T-helper 17 cell (primary cell): ENCODE measurements at regions not wholly inside any gene's neighbourhood (a gene's known extent, or its start where the extent isn't known, plus 50 kb on each side); places are given as distances from the start of the nearest gene placed in this dataset.

Source experiments
- ATAC-seq: fragments of 150-1000 bp; cut with Tn5 transposase; 2 replicates; pipeline ENCODE4 v1.10.0; 2021; ENCODE audit warnings: mild to moderate bottlenecking, moderate library complexity
- DNase-seq, 3 donors: peaks; one replicate each; pipeline versions ENCODE4 v3.0.0 to v3.0.0-alpha.2; 2020 to 2021
- H3K9me3 ChIP-seq: one replicate; pipeline ENCODE4 v1.7.0; 2013; ENCODE audit warnings: low read length, mild to moderate bottlenecking; ENCODE audit not compliant: control insufficient read depth, poor library complexity, severe bottlenecking
- H3K27ac Mint-ChIP-seq: one replicate; pipeline ENCODE4 v1.8.0; 2022; ENCODE audit warnings: mild to moderate bottlenecking, moderate library complexity, mixed read lengths
- H3K27me3 Mint-ChIP-seq: one replicate; pipeline ENCODE4 v1.8.0; 2022; ENCODE audit warnings: mixed read lengths
- H3K36me3 Mint-ChIP-seq: one replicate; pipeline ENCODE4 v1.8.0; 2022; ENCODE audit warnings: low read depth, mixed read lengths
- H3K4me1 Mint-ChIP-seq: one replicate; pipeline ENCODE4 v1.8.0; 2022; ENCODE audit warnings: mild to moderate bottlenecking, mixed read lengths
- H3K4me3 Mint-ChIP-seq: one replicate; pipeline ENCODE4 v1.8.0; 2022; ENCODE audit warnings: mild to moderate bottlenecking, moderate library complexity, mixed read lengths

DNA sequence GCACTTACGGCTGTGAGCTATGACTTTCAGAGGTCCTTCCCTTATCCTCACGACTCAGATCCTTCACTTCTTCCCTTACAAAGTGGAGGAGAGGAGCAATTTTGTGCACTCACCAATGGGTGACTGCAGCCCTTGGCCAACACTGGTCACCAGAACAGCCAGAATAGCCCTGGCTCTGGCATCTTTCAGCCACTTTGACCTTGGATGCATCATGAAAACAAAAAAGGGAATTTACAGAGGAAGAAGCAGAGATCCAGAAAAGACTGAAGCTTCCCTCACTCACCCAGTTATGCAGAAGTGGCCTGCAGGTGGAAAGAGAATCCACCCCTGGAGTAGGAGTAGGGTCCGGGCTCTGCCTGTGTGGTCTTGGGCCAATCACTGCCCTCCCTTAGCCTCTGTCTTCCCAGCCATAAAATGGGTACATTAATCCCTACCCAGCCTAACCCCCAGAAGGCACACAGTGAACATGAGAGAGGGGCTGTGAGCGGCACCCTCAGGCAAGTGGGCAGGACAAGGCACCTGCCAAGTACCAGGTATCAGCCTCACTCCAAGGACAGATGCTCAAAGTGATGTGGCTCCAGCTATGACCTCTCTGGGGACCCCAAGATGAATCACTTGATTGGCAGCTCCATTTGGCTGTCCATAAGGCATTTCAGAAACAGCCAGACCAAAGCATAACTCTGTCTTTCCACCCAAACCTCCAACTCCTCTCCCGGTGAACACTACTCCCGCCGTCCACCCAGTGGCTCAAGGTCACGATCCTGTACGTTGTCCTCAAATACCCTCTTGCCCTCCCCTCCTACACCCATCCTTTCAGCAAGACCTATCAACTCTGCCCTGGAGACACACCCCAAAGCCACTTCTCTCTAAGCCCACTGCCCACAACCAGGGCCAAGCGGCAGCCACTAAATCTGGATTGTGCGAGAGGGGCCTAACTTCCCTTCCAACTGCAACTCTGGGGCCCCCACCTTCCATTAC, 129.8 kb upstream of the ZMIZ1 start:
- Mint-ChIP-seq H3K27ac (no peak overlapping the region), H3K36me3 (peaks cover 2% of the 10 kb centered on the region), H3K27me3 (no peaks in the 10 kb centered on the region), H3K4me1 (peaks cover 5% of the 10 kb centered on the region), H3K4me3 (no peak overlapping the region)
- H3K9me3 ChIP-seq: no peaks in the 10 kb centered on the region
- DNase-seq: no peak
- no peak for ATAC-seq

DNA sequence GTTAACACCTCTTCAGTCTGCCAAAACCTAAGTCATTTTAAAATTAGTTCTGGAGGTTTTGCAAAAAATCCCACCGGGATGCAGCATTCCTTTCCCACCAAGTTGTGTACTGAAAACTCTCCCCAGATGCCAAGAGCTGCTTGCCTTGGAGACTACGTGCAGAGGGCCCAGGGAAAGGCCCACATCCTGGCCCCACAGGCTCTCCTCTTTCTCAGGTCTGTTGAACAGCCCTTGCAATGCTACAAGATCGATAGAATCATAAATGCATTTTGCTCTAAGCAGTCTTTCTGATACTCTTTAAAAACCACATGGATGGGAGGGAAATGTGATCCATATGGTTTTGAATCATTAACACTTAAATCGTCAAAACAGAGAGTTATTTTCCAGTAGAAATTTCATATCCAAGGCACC, 126.7 kb upstream of the ZMIZ1 start:
- no peak for ATAC-seq
- H3K9me3 ChIP-seq: no peaks in the 10 kb centered on the region
- H3K27ac Mint-ChIP-seq: no peak overlapping the region
- peaks cover 6% of the 10 kb centered on the region for H3K4me1 Mint-ChIP-seq
- no peak for DNase-seq
- no peak overlapping the region for H3K4me3 Mint-ChIP-seq
- H3K27me3 Mint-ChIP-seq: no peaks in the 10 kb centered on the region
- peaks cover 2% of the 10 kb centered on the region for H3K36me3 Mint-ChIP-seq

DNA sequence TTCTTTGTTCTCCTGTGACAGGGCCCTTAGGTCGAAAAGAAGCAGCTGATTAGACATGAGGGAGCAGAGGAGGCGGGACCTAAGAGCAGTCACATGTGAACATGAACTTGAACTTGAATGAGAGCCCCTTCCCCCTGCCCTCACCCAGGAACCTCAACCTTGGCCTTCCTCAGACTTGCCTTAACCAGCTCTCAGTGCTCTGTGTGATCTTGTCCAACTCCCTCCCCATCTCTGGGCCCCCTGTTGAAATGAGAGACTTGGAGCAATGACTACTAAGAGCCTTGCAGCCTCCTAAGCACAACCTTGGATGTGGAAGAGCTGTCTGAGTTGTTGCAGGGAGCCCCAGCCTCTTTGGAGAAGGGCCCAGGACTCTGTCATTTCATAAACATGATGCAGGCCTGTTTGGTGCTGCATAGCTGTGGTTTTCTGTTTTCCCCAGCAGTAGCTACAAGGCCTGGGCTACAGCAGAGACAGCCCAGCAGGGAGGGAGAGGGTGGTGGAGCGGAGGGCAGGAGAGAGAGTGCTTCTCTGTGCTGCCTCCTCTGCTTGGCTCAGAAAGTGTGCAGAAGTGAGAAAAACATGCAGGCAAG, 123.9 kb upstream of the ZMIZ1 start:
- Mint-ChIP-seq H3K4me1 (peaks cover 3% of the 10 kb centered on the region), H3K36me3 (peaks cover 2% of the 10 kb centered on the region), H3K4me3 (no peak overlapping the region), H3K27ac (no peak overlapping the region), H3K27me3 (no peaks in the 10 kb centered on the region)
- ATAC-seq (no peak), DNase-seq (no peak)
- no peaks in the 10 kb centered on the region for H3K9me3 ChIP-seq

DNA sequence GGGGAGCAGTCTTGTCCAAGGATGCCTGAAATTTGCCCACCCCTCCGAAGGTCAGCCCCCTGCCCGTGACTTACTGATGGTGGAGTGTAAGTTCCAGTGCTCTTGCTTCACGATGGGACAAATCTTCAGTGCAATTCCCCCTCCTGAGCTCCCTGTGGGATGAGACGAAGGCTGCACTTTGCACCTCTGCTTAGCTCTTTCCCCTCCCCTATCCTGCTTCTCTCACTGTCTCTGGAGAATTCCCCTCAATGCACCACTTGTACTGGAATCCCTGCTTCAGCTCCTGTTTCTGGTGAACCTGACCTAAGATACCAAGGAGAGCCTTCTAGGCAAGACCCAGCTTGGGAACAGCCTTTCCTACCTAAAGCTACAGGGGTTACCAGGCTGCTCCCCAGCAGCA, 122.9 kb upstream of the ZMIZ1 start:
- Mint-ChIP-seq H3K36me3 (peaks cover 2% of the 10 kb centered on the region), H3K27ac (peak overlapping the region; percentile 49), H3K4me3 (no peak overlapping the region), H3K27me3 (no peaks in the 10 kb centered on the region), H3K4me1 (peaks cover 3% of the 10 kb centered on the region)
- DNase-seq (no peak), ATAC-seq (no peak)
- no peaks in the 10 kb centered on the region for H3K9me3 ChIP-seq

DNA sequence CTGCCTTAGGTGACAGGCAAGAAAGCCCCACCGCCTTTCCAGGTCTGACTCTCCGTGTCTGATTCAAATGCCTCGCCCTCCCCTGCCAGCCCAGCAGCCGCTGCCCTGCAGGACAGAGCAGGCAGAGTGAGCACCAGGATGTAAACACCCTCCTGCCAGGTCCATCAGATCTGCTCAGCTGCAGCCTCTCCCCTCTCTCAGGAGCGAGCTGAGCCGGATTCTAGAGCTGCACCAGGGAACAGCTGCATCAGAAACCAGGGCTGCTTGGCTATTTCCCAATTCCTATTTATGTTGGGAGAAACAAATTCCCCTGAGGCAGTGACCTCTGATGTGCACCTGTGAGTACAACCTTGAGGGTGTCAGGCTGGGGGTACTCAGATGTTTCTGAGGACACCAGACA, 121.5 kb upstream of the ZMIZ1 start:
- H3K27me3 Mint-ChIP-seq: peaks cover 4% of the 10 kb centered on the region
- H3K27ac Mint-ChIP-seq: no peak overlapping the region
- ATAC-seq (no peak), DNase-seq (no peak)
- H3K9me3 ChIP-seq: no peaks in the 10 kb centered on the region
- peaks cover 2% of the 10 kb centered on the region for H3K36me3 Mint-ChIP-seq
- H3K4me1 Mint-ChIP-seq: peaks cover 3% of the 10 kb centered on the region
- H3K4me3 Mint-ChIP-seq: no peak overlapping the region

DNA sequence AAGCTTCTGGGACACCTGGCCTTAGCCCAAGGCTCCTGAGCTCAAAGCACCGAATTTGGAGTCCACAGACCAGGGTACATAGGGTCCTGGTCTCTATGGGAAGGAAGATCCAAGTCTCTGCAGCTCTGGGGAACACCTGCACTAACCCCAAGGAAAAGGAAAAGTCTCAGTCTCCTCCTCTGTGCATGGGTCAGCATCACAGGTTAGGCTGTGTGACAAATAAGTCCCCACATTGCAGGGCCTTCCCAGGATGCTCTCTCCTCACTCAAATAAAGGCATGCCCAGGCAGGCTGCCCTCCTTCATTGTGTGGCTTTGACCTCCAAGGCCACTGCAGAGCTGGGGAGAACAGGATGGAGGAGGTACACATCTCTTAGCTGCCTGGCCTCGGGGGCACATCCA, 121.0 kb upstream of the ZMIZ1 start:
- H3K36me3 Mint-ChIP-seq: peaks cover 2% of the 10 kb centered on the region
- no peak overlapping the region for H3K27ac Mint-ChIP-seq
- peaks cover 4% of the 10 kb centered on the region for H3K27me3 Mint-ChIP-seq
- DNase-seq (no peak), ATAC-seq (no peak)
- H3K4me1 Mint-ChIP-seq: peaks cover 3% of the 10 kb centered on the region
- no peaks in the 10 kb centered on the region for H3K9me3 ChIP-seq
- no peak overlapping the region for H3K4me3 Mint-ChIP-seq

DNA sequence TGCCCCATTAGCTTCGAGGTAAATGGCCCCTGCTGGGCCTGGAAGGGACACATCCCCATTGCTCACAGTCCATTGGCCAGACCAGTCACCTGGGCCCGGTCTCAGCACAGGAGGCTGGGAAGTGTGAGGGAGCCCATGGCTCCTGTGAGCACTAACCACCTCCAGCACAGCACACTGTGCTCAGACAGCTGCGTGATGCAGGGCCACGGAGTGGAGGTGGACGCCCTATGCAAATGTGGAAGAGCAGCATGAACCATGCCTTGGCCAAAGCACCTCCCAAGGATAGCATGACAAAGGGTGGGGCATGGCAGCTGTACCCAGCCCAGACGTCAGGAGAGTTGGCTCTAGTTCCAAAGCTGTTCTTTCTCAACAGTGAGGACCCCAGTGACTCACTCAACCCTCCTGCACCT, 120.1 kb upstream of the ZMIZ1 start:
- no peak for ATAC-seq
- H3K9me3 ChIP-seq: no peaks in the 10 kb centered on the region
- H3K4me1 Mint-ChIP-seq: peaks cover 3% of the 10 kb centered on the region
- peaks cover 4% of the 10 kb centered on the region for H3K27me3 Mint-ChIP-seq
- H3K36me3 Mint-ChIP-seq: peaks cover 2% of the 10 kb centered on the region
- H3K4me3 Mint-ChIP-seq: no peak overlapping the region
- H3K27ac Mint-ChIP-seq: no peak overlapping the region
- no peak for DNase-seq

DNA sequence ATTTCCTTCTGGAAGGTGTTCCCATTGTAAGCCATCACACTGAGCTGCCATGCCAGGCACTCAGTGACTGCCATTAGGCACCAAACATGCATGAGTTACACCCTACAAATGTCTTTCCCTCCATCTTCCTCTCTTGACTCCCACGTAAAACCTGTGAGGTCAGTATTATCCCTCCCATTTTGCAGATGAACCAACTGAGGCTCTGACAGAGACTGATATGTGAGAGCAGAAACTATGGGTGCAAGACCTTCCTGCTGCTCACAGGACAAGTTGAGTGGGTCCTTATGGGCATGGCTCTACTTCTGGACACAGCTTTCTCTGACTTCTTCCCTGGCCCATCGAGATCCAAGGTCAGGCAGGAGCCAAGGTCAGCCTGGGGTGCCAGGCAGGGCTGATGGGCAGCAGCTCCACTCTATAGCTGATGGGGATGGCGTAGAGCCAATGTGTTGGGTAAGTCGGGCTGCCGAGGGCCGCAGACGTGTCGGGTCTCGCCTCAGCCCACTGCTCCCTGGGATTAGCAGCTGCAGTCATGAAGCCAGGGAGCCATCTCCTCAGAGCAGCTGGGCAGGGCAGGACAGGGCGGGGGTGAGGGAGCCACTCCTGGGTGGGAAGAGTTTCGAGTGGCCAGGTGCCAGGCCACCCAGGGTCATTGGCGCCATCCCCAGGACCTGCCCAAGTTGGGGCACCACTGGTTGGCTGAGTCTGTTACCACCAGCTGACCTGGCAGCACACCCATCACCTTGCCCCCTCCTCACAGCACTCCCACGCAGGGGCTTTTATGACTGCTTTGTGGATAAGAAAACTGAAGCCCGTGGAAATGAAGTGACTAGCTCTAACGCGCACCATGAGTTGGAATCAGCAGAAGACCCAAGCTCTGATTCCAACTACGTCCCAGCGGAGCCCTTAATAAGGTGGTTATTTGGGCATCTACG, 117.8 kb upstream of the ZMIZ1 start:
- DNase-seq (no peak), ATAC-seq (no peak)
- Mint-ChIP-seq H3K4me1 (peaks cover 2% of the 10 kb centered on the region), H3K4me3 (no peak overlapping the region), H3K27me3 (peaks cover 4% of the 10 kb centered on the region), H3K36me3 (no peaks in the 10 kb centered on the region), H3K27ac (no peak overlapping the region)
- no peaks in the 10 kb centered on the region for H3K9me3 ChIP-seq

DNA sequence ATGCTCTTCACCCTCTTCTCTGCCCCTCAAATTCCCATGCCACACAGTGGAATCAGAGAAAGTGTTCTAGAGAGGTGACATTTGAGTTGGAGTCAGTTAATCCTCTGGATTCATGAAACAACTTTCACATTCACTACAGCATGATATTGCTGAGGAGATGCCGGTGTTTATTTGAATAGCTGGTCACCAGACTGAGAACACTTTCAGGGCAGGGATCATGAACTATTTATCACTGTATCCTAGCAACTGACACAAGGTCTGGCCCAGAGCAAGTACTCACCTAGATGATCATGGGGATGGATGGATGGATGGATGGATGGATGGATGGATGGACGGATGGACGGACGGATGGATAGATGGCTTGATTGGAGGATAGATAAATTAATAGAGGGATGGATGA, 116.7 kb upstream of the ZMIZ1 start:
- H3K27ac Mint-ChIP-seq: no peak overlapping the region
- DNase-seq (no peak), ATAC-seq (no peak)
- peaks cover 2% of the 10 kb centered on the region for H3K4me1 Mint-ChIP-seq
- no peaks in the 10 kb centered on the region for H3K36me3 Mint-ChIP-seq
- H3K4me3 Mint-ChIP-seq: peak overlapping the region; percentile 26
- H3K27me3 Mint-ChIP-seq: peaks cover 4% of the 10 kb centered on the region
- no peaks in the 10 kb centered on the region for H3K9me3 ChIP-seq

DNA sequence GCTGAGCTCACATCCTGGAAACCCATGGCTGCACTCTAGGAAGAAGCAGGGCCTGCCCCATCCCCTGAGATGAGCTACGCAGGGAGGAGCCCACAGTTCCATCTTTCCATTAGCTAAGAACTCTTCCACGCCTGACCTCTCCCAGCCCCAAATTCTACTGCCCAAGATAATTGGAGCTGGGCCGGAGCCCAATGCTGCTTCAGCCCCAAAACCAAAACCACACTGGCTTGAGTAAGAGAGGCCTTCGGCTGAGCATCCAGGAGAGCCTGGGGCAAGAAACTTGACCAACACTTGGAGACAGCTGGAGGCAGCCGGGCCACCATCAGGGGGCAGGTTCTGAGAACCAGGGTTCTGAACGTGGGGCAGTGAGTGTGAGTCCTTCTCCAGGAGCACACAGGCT, 116.1 kb upstream of the ZMIZ1 start:
- H3K4me3 Mint-ChIP-seq: no peak overlapping the region
- no peaks in the 10 kb centered on the region for H3K36me3 Mint-ChIP-seq
- ATAC-seq (no peak), DNase-seq (no peak)
- H3K27me3 Mint-ChIP-seq: peaks cover 4% of the 10 kb centered on the region
- H3K4me1 Mint-ChIP-seq: peaks cover 2% of the 10 kb centered on the region
- no peak overlapping the region for H3K27ac Mint-ChIP-seq
- H3K9me3 ChIP-seq: no peaks in the 10 kb centered on the region

DNA sequence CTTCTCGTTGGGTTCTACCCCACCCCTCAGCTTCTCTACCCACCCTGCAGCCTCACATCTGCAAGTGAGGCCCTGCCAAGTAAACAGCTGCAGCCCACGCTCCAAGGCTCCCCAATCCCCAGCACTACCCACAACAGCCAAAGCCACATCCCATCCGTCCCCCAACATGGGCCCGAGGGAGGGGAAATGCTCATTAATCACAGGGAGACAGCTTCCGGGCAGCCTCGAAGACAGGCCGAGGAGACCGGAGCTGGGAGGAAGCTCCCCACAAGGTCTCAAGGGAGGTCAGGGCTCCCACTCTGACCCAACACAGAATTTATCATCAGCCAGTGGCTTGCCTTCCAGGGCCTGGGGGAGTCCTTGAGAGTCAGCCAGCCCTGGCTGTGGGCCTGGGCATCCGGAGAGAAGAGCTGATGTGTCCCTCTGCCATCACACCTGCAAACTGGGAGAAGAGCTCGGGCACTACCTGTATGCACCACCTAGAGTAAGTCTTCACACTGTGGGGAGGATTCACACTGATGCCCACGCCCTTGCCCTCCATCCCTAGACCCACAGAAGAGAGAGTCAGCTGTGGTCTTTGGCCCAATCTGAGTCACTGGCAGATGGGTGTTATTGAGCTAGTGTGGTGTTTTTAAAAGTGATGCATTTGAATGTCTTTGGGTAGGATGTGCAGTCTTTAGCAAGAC, 115.5 kb upstream of the ZMIZ1 start:
- Mint-ChIP-seq H3K4me3 (no peak overlapping the region), H3K27me3 (peaks cover 4% of the 10 kb centered on the region), H3K27ac (no peak overlapping the region), H3K36me3 (no peaks in the 10 kb centered on the region), H3K4me1 (peaks cover 4% of the 10 kb centered on the region)
- H3K9me3 ChIP-seq: no peaks in the 10 kb centered on the region
- ATAC-seq (no peak), DNase-seq (no peak)

DNA sequence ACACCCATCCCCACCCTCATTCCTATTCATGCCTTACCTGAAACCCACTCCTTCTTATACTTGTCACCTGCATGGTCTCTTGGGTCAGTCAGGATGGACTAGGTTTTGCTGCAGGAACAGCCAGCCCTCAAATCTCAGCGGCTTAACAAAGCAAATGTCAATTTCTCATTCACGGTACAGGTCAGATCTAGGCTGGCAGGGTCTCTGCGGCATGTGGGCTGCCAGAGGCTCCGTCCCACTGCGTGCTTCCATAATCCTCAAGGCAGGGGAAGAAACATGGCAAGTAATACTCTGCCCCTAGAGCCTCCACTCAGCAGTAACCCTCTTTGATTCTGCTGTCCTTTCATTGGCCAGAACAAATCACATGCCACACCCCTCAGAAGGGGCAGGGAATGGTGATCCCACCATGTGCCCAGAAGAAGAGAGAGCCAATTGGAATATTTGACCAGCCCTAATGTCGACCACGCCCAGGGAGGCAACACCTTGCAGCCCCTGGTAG, 114.9 kb upstream of the ZMIZ1 start:
- Mint-ChIP-seq H3K4me1 (peaks cover 4% of the 10 kb centered on the region), H3K4me3 (no peak overlapping the region), H3K27ac (no peak overlapping the region), H3K27me3 (peaks cover 4% of the 10 kb centered on the region), H3K36me3 (no peaks in the 10 kb centered on the region)
- ATAC-seq (no peak), DNase-seq (no peak)
- no peaks in the 10 kb centered on the region for H3K9me3 ChIP-seq
